ENCODE measurements at regions not wholly inside any gene's neighbourhood (a gene's known extent, or its start where the extent isn't known, plus 50 kb on each side); places are given as distances from the start of the nearest gene placed in this dataset.

DNA sequence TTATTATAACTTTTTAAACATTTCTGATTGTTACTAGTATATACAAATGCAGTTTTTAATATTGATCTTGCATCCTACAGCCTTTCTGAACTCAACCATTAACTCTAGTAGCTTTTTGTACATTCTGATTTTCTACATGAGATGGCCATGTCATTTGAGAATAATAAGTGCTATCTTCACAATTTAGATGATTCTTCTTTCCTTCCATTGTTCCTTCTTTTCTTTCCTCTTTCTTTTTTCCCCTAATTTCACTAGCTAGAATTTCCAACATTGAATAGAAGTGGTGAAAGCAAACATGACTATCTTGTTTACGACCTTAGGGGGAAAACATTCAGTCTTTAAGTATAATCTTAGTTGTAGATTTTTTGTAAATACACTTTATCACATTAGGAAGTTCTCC lies 128.2 kb upstream of the PRSS16 start:
- TF ChIP-seq SIN3A (IDR thresholded peaks at IDR 0.05; ENCODE audit: borderline replicate concordance, insufficient read depth, low read length) (no peak), POLR2AphosphoS5 (IDR thresholded peaks at IDR 0.05; ENCODE audit: low read depth, low read length) (no peak), TAF1 (IDR thresholded peaks at IDR 0.05; ENCODE audit: borderline replicate concordance, insufficient read depth, low read length) (no peak), FOXP2 (optimal IDR thresholded peaks at IDR 0.05; ENCODE audit: borderline replicate concordance, extremely low read depth, extremely low read length, insufficient read depth) (no peak)
- TF ChIP-seq, protein P1, sequence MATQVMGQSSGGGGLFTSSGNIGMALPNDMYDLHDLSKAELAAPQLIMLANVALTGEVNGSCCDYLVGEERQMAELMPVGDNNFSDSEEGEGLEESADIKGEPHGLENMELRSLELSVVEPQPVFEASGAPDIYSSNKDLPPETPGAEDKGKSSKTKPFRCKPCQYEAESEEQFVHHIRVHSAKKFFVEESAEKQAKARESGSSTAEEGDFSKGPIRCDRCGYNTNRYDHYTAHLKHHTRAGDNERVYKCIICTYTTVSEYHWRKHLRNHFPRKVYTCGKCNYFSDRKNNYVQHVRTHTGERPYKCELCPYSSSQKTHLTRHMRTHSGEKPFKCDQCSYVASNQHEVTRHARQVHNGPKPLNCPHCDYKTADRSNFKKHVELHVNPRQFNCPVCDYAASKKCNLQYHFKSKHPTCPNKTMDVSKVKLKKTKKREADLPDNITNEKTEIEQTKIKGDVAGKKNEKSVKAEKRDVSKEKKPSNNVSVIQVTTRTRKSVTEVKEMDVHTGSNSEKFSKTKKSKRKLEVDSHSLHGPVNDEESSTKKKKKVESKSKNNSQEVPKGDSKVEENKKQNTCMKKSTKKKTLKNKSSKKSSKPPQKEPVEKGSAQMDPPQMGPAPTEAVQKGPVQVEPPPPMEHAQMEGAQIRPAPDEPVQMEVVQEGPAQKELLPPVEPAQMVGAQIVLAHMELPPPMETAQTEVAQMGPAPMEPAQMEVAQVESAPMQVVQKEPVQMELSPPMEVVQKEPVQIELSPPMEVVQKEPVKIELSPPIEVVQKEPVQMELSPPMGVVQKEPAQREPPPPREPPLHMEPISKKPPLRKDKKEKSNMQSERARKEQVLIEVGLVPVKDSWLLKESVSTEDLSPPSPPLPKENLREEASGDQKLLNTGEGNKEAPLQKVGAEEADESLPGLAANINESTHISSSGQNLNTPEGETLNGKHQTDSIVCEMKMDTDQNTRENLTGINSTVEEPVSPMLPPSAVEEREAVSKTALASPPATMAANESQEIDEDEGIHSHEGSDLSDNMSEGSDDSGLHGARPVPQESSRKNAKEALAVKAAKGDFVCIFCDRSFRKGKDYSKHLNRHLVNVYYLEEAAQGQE (IDR thresholded peaks at IDR 0.05; ENCODE audit: insufficient read depth in 1 of 2, low read depth in 2 of 2, low read length in 2 of 2) = no peak

DNA sequence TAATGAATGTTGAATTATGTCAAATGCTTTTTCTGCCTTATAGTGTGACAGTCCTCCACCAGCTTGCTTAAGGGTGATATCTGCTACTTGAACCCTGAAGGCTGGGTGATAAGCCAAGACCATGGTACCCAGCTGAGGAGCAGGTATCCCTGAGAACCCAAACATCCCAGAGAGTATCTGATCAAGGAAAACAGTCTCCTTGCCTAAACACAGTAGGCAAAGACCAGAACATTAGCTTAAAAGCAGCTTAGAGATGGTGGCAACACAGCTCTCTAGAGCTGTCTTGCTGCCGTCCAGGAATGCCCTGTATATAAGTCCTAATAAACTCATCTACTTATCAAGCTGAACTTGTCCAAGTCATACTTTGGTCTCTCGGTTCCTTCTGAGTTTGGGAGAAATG lies 127.7 kb upstream of the PRSS16 start:
- no peak for TF ChIP-seq TAF1 (IDR thresholded peaks at IDR 0.05; ENCODE audit: borderline replicate concordance, insufficient read depth, low read length)

DNA sequence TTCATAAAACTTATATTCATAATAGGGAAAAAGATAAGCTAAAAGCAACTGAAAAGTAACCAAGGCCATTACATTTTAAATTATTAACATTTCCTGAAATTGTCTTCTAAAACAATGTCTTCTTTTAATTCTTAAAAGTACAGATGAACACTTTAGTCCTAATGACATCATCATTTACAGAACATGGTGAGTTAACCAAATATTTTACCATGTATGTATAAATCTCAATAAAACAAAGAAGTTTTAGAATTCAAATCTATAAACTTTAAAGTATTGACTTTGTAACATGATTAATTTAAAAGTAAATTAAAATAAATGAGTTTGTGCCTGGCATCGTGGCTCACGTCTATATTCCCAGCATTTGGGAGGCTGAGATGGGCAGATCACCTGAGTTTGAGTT lies 125.9 kb upstream of the PRSS16 start:
- no peak for TF ChIP-seq FOXP2 (optimal IDR thresholded peaks at IDR 0.05; ENCODE audit: borderline replicate concordance, extremely low read depth, extremely low read length, insufficient read depth)
- TF ChIP-seq POLR2AphosphoS5 (IDR thresholded peaks at IDR 0.05; ENCODE audit: low read depth, low read length) = no peak
- TF ChIP-seq SIN3A (IDR thresholded peaks at IDR 0.05; ENCODE audit: borderline replicate concordance, insufficient read depth, low read length) = no peak
- no peak for TF ChIP-seq TAF1 (IDR thresholded peaks at IDR 0.05; ENCODE audit: borderline replicate concordance, insufficient read depth, low read length)
- TF ChIP-seq, protein P1 (IDR thresholded peaks at IDR 0.05; ENCODE audit: insufficient read depth in 1 of 2, low read depth in 2 of 2, low read length in 2 of 2) = no peak

DNA sequence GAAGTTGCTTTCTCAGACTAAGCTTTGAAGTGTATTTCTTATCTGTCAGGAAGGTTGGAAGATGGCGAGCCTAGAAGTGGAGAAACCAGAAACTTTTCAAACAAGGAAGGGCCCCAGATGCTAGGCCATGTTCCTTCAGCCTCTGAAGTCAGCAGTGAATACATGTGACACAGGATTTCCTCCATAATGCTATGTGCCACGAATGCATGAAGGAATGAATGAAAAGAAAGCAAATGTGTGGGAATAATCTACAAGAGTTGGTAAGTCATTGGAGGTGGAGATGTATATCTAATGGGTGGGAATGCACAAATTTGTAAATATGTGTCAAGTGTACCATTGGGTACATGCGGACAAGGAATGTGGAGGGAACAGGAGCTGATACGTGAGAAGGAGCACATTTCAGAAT lies 123.2 kb upstream of the PRSS16 start:
- TF ChIP-seq FOXP2 (optimal IDR thresholded peaks at IDR 0.05; ENCODE audit: borderline replicate concordance, extremely low read depth, extremely low read length, insufficient read depth) (no peak), TAF1 (IDR thresholded peaks at IDR 0.05; ENCODE audit: borderline replicate concordance, insufficient read depth, low read length) (no peak), SIN3A (IDR thresholded peaks at IDR 0.05; ENCODE audit: borderline replicate concordance, insufficient read depth, low read length) (no peak), POLR2AphosphoS5 (IDR thresholded peaks at IDR 0.05; ENCODE audit: low read depth, low read length) (no peak)
- TF ChIP-seq, protein P1 (IDR thresholded peaks at IDR 0.05; ENCODE audit: insufficient read depth in 1 of 2, low read depth in 2 of 2, low read length in 2 of 2) = no peak

DNA sequence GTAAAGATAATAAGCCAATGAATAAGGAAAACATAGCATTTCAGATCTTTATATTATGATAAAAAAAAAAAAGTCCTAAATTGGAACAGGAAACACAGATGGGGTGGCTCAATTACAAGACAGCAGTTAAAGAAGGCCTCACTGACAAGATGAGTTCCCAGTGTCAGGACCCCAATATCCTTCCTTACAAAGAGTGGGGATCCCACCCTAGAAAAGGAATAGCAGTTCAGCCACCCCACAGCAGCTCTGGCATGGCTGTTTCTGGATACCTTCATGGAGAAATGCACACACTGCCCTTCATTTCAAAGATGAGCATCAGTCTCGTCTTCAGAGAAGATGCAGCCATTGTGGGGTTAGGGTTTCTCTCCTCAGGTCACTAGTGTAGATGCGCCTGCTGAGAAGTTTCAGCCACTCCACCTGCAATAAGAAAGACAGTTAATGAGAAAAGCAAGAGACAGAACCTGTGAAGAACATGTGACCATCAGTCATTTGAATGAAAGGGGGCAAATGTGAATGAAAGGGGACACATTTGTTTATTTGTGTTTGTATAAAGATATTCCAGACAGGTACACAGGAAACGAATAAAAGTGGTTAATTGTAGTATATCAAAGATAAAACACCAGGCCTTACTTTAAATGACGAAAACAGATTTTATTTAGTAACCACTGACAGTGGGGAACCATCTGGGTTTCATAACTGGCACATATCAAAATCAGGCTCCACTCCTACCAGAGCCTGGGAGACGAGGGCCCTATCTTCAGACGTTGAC lies 121.3 kb upstream of the PRSS16 start:
- TF ChIP-seq FOXP2 (optimal IDR thresholded peaks at IDR 0.05; ENCODE audit: borderline replicate concordance, extremely low read depth, extremely low read length, insufficient read depth) (no peak), TAF1 (IDR thresholded peaks at IDR 0.05; ENCODE audit: borderline replicate concordance, insufficient read depth, low read length) (no peak), POLR2AphosphoS5 (IDR thresholded peaks at IDR 0.05; ENCODE audit: low read depth, low read length) (no peak), SIN3A (IDR thresholded peaks at IDR 0.05; ENCODE audit: borderline replicate concordance, insufficient read depth, low read length) (no peak)
- TF ChIP-seq, protein P1 (IDR thresholded peaks at IDR 0.05; ENCODE audit: insufficient read depth in 1 of 2, low read depth in 2 of 2, low read length in 2 of 2) = no peak
